GM12878 (cell line): ENCODE measurements at regions not wholly inside any gene's neighbourhood (a gene's known extent, or its start where the extent isn't known, plus 50 kb on each side); places are given as distances from the start of the nearest gene placed in this dataset.

ENCODE experiments used
- ATAC-seq: fragments of 200-7000 bp; cut with Tn5 transposase; 3 replicates; pipeline ENCODE4 v1.9.1; 2020; ENCODE audit warnings: mild to moderate bottlenecking, moderate library complexity
- BruUV-seq: library from RNA; stranded (reverse); fragments of 400-500 nt; replicated peaks from 2 replicates; lab custom pipeline; 2021; lab: Mats Ljungman, UMichigan
- CTCF ChIA-PET: fragments of 300-600 bp; sonication (Branson Sonifier 250); formaldehyde crosslinking; extraction: SDS; loops from one replicate; lab custom pipeline; 2021; ENCODE audit warnings: inconsistent platforms; lab: Yijun Ruan, JAX
- POLR2A ChIA-PET: fragments of 350-600 bp; formaldehyde crosslinking; extraction: SDS; loops from one replicate; lab custom pipeline; 2021; ENCODE audit warnings: inconsistent platforms; lab: Charles Lee
- RAD21 ChIA-PET: fragments of 300-600 bp; sonication (Branson Sonifier 250); formaldehyde crosslinking; loops from one replicate; lab custom pipeline; 2023; ENCODE audit warnings: antibody characterized with exemption; ENCODE audit not compliant: unreplicated experiment; lab: Charles Lee
- SMC1A ChIA-PET: fragments of 300-600 bp; sonication (Branson Sonifier 250); formaldehyde crosslinking; loops from one replicate; lab custom pipeline; 2023; ENCODE audit not compliant: unreplicated experiment, uncharacterized antibody; lab: Charles Lee
- DNase-seq: peaks from one replicate; pipeline ENCODE4 v3.0.0-alpha.2; 2011; ENCODE audit warnings: low read depth, low spot score
- FAIRE-seq: peaks from 3 replicates; lab custom pipeline; 2011; peaks lifted over from hg19 to GRCh38; lab: Jason Lieb, UNC
- H2AFZ ChIP-seq: 2 replicates; pipeline ENCODE4 v1.6.0; 2011; ENCODE audit warnings: low read depth, low read length, control low read depth; ENCODE audit not compliant: control insufficient read depth
- H3K27ac ChIP-seq: 2 replicates; pipeline ENCODE4 v1.5.1; 2011; ENCODE audit warnings: control low read depth; ENCODE audit not compliant: control insufficient read depth, insufficient read depth
- H3K27me3 ChIP-seq, 2 experiments: replicated peaks in 1 of 2; 2 replicates each; pipeline versions ENCODE4 v1.6.0 to v1.6.1; 2011; ENCODE audit warnings: low read length in 1 of 2; ENCODE audit not compliant: control insufficient read depth in 2 of 2, insufficient read depth in 2 of 2
- H3K36me3 ChIP-seq, 2 experiments: 2 replicates each; pipeline ENCODE4 v1.5.1; 2011; ENCODE audit warnings: low read length in 1 of 2; ENCODE audit not compliant: control insufficient read depth in 2 of 2, insufficient read depth in 2 of 2
- H3K4me1 ChIP-seq: 2 replicates; pipeline ENCODE4 v1.6.1; 2011; ENCODE audit warnings: mild to moderate bottlenecking, low read length, moderate library complexity, mixed read lengths; ENCODE audit not compliant: control insufficient read depth, insufficient read depth
- H3K4me2 ChIP-seq: 2 replicates; pipeline ENCODE4 v1.6.0; 2011; ENCODE audit warnings: control low read depth; ENCODE audit not compliant: control insufficient read depth, insufficient read depth
- H3K4me3 ChIP-seq: fragments of 200-600 bp; sonication (generic); 2 replicates; pipeline ENCODE4 v1.5.1; 2016
- H3K79me2 ChIP-seq: 2 replicates; pipeline ENCODE4 v1.6.0; 2011; ENCODE audit warnings: low read length; ENCODE audit not compliant: control insufficient read depth, insufficient read depth
- H3K9ac ChIP-seq: 2 replicates; pipeline ENCODE4 v1.8.0; 2011; ENCODE audit warnings: low read length, control low read depth, mixed read lengths; ENCODE audit not compliant: control insufficient read depth, insufficient read depth
- H3K9me3 ChIP-seq: replicated peaks from 3 replicates; pipeline ENCODE4 v1.5.1; 2011; ENCODE audit warnings: mild to moderate bottlenecking, low read length; ENCODE audit not compliant: control insufficient read depth, insufficient read depth
- H4K20me1 ChIP-seq: 2 replicates; pipeline ENCODE4 v1.6.0; 2011; ENCODE audit not compliant: control insufficient read depth, insufficient read depth
- ATF3 ChIP-seq: IDR thresholded peaks from 2 replicates; pipeline ENCODE4 v1.6.1; 2011; ENCODE audit warnings: low read depth, mild to moderate bottlenecking, low read length, moderate library complexity, borderline replicate concordance; ENCODE audit errors: extremely low read depth
- BMI1 ChIP-seq: fragments of 450-650 bp; IDR thresholded peaks from 2 replicates; pipeline ENCODE4 v1.6.1; 2016; ENCODE audit warnings: mild to moderate bottlenecking, moderate library complexity, borderline replicate concordance
- DPF2 ChIP-seq: fragments of 450-650 bp; IDR thresholded peaks from 2 replicates; pipeline ENCODE4 v1.6.1; 2017; ENCODE audit warnings: mild to moderate bottlenecking
- EED ChIP-seq: sonication (generic); IDR thresholded peaks from 2 replicates; pipeline ENCODE4 v1.6.1; 2016; ENCODE audit warnings: antibody characterized with exemption, low read depth
- IKZF1 ChIP-seq: fragments of 450-650 bp; conservative IDR thresholded peaks from 2 replicates; pipeline ENCODE4 v1.6.1; 2017; ENCODE audit warnings: antibody characterized with exemption, mild to moderate bottlenecking
- IRF3 ChIP-seq: fragments of 450-650 bp; IDR thresholded peaks from 2 replicates; pipeline ENCODE4 v1.6.1; 2014; ENCODE audit warnings: mild to moderate bottlenecking
- KDM1A ChIP-seq: fragments of 200-600 bp; sonication (generic); IDR thresholded peaks from 2 replicates; pipeline ENCODE4 v1.6.1; 2016; ENCODE audit warnings: borderline replicate concordance
- MEF2B ChIP-seq: fragments of 450-650 bp; IDR thresholded peaks from 2 replicates; pipeline ENCODE4 v1.6.1; 2018; ENCODE audit warnings: mild to moderate bottlenecking, moderate library complexity; ENCODE audit not compliant: partially characterized antibody, poor library complexity, severe bottlenecking
- MLLT1 ChIP-seq: fragments of 450-650 bp; IDR thresholded peaks from 2 replicates; pipeline ENCODE4 v1.6.1; 2016; ENCODE audit warnings: mild to moderate bottlenecking
- MXI1 ChIP-seq: fragments of 150-350 bp; IDR thresholded peaks from 2 replicates; pipeline ENCODE4 v1.6.1; 2011; ENCODE audit warnings: low read depth, mild to moderate bottlenecking, inconsistent platforms, low read length, improper control_type of control experiment
- PAX5 ChIP-seq: IDR thresholded peaks from 2 replicates; pipeline ENCODE4 v1.6.1; 2011; ENCODE audit warnings: low read depth, low read length, borderline replicate concordance
- PAX8 ChIP-seq: fragments of 450-650 bp; IDR thresholded peaks from 2 replicates; pipeline ENCODE4 v1.6.1; 2017; ENCODE audit warnings: mild to moderate bottlenecking, moderate library complexity
- POLR2A ChIP-seq: IDR thresholded peaks from 2 replicates; pipeline ENCODE4 v1.6.1; 2011; ENCODE audit warnings: low read depth, mild to moderate bottlenecking, low read length
- RB1 ChIP-seq: fragments of 450-650 bp; formaldehyde crosslinking; IDR thresholded peaks from 2 replicates; pipeline ENCODE4 v1.6.1; 2017; ENCODE audit warnings: mild to moderate bottlenecking, borderline replicate concordance
- SP1 ChIP-seq: IDR thresholded peaks from one replicate; pipeline ENCODE4 v1.6.1; 2011; ENCODE audit warnings: low read depth, low read length
- TARDBP ChIP-seq: IDR thresholded peaks from 2 replicates; pipeline ENCODE4 v1.6.1; 2016; ENCODE audit warnings: borderline replicate concordance
- TBL1XR1 ChIP-seq: IDR thresholded peaks from 2 replicates; pipeline ENCODE4 v1.6.1; 2012; ENCODE audit warnings: low read depth, low read length, improper control_type of control experiment
- ZNF274 ChIP-seq: IDR thresholded peaks from one replicate; pipeline ENCODE4 v1.8.0; 2011; ENCODE audit not compliant: insufficient read length, insufficient read depth
- WGBS: methylation state at CpG from one replicate; pipeline ENCODE4 v1.1.6; 2016; ENCODE audit warnings: low lambda C conversion rate; ENCODE audit not compliant: insufficient replicate concordance, insufficient coverage; ENCODE audit errors: missing lambda C conversion rate; 5-methylcytosine and 5-hydroxymethylcytosine counted together
- in situ Hi-C: fragments of 300-500 bp; cut with MboI; formaldehyde crosslinking; loops from 9 replicates; pipeline ENCODE4 v1.14.3; 2018; ENCODE audit warnings: mixed read lengths
- intact Hi-C: fragments of 100-400 bp; cut with micrococcal nuclease; formaldehyde crosslinking; loops from one replicate; pipeline ENCODE4 v1.14.2; 2022; ENCODE audit not compliant: unreplicated experiment

GRCh38 chr3:107212618-107213017 lies 164.6 kb upstream of the CCDC54 start:
- CTCF ChIA-PET = no interaction called here

More at GRCh38 chr3:107212618-107213017, 164.6 kb upstream of the CCDC54 start:
- 9% methylated on average over 3 of the region's 3 CpGs for WGBS
- H4K20me1 ChIP-seq = no peaks in the 10 kb centered on the region
- H3K4me1 ChIP-seq = no peaks in the 10 kb centered on the region
- ChIA-PET RAD21 (no interaction called here), SMC1A (no interaction called here), POLR2A (no interaction called here)
- TF ChIP-seq ATF3 = no peak
- no peak for TF ChIP-seq MEF2B
- no peak for TF ChIP-seq TARDBP
- TF ChIP-seq RB1 = no peak
- TF ChIP-seq BMI1 = no peak
- TF ChIP-seq TBL1XR1 = no peak
- TF ChIP-seq MLLT1 = no peak
- no peak for TF ChIP-seq PAX8
- no peak for TF ChIP-seq IKZF1
- TF ChIP-seq POLR2A = no peak
- TF ChIP-seq MXI1 = no peak
- TF ChIP-seq SP1 = no peak
- no peak for TF ChIP-seq PAX5
- TF ChIP-seq ZNF274 = no peak
- TF ChIP-seq EED = no peak
- no peak for TF ChIP-seq IRF3
- no peak for TF ChIP-seq KDM1A
- no peak for TF ChIP-seq DPF2
- DNase-seq = no peak
- FAIRE-seq = no peak
- H3K27ac ChIP-seq = no peak overlapping the region
- in situ Hi-C loops (no loop called here), intact Hi-C loops (no loop called here)
- ATAC-seq = no peak; the same call in 2 of the 3 replicates
- H3K79me2 ChIP-seq = no peaks in the 10 kb centered on the region
- H2AFZ ChIP-seq = no peak overlapping the region
- H3K4me2 ChIP-seq = no peak overlapping the region
- peaks cover 0 to 5% of the 10 kb centered on the region in 2 experiments; a peak in 1 of 4 replicates for H3K27me3 ChIP-seq
- H3K9ac ChIP-seq = no peak overlapping the region
- BruUV-seq = no TSS peak
- no peak overlapping the region for H3K4me3 ChIP-seq
- H3K36me3 ChIP-seq = no peaks in the 10 kb centered on the region
- H3K9me3 ChIP-seq = no peaks in the 10 kb centered on the region
